Activated CD4-positive, alpha-beta T cell treated with anti-CD3 and anti-CD28 coated beads, Interleukin-2, amount 10 ng/mL, durations not matched to agents 24 days and 14 days (primary cell): ENCODE measurements at regions not wholly inside any gene's neighbourhood (a gene's known extent, or its start where the extent isn't known, plus 50 kb on each side); places are given as distances from the start of the nearest gene placed in this dataset.
A peak's percentile ranks its signal among the peaks of the same experiment; 100 is the strongest.

ENCODE experiments used
- DNase-seq: peaks from one replicate; pipeline ENCODE4 v3.0.0; 2022
- H3K27ac Mint-ChIP-seq: one replicate; pipeline ENCODE4 v1.8.0; 2022; ENCODE audit warnings: mild to moderate bottlenecking, mixed read lengths
- H3K27me3 Mint-ChIP-seq: one replicate; pipeline ENCODE4 v1.8.0; 2022; ENCODE audit warnings: mixed read lengths
- H3K36me3 Mint-ChIP-seq: one replicate; pipeline ENCODE4 v1.8.0; 2022; ENCODE audit warnings: low read depth, mild to moderate bottlenecking, mixed read lengths
- H3K4me1 Mint-ChIP-seq: one replicate; pipeline ENCODE4 v1.8.0; 2021; ENCODE audit warnings: mixed read lengths
- H3K4me3 Mint-ChIP-seq: one replicate; pipeline ENCODE4 v1.8.0; 2022; ENCODE audit warnings: mild to moderate bottlenecking, moderate library complexity, mixed read lengths
- H3K9me3 Mint-ChIP-seq: one replicate; pipeline ENCODE4 v1.8.0; 2021; ENCODE audit warnings: mixed read lengths
- intact Hi-C: fragments of 100-400 bp; cut with micrococcal nuclease; formaldehyde crosslinking; loops from one replicate; pipeline ENCODE4 v1.15.1; 2023

DNA sequence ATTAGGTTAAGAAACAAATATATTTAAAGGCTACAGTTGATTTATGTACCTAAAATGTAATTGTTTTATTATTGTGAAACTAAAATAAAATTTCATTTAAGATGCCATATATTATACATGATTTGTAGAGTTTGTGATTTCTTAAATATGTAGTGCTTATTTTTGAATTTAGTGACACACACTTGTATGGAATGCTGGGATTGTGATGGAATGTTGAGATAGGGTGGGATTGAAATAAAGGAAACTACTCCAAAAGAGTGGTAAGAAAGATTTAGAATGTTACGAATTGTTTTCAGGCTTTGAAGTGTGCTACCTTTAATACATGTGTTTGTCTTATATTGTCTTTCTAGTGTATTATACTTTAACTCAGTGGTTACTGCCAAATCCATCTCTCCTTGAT is 330.3 kb upstream of the PITX2 start:
- no peak for DNase-seq
- H3K4me3 Mint-ChIP-seq, result no peak overlapping the region
- H3K27me3 Mint-ChIP-seq, result no peaks in the 10 kb centered on the region
- H3K9me3 Mint-ChIP-seq, result no peaks in the 10 kb centered on the region
- H3K36me3 Mint-ChIP-seq, result no peaks in the 10 kb centered on the region
- intact Hi-C loops, result no loop called here
- no peak overlapping the region for H3K27ac Mint-ChIP-seq
- H3K4me1 Mint-ChIP-seq, result no peaks in the 10 kb centered on the region

- Mint-ChIP-seq H3K9me3 (no peaks in the 10 kb centered on the region), H3K36me3 (no peaks in the 10 kb centered on the region), H3K27ac (no peak overlapping the region), H3K27me3 (no peaks in the 10 kb centered on the region), H3K4me3 (no peak overlapping the region), H3K4me1 (no peaks in the 10 kb centered on the region)
- intact Hi-C loops, result no loop called here
- DNase-seq, result no peak
These were observed 331.0 kb upstream of the PITX2 start for GRCh38 chr4:110953898-110954297.

DNA sequence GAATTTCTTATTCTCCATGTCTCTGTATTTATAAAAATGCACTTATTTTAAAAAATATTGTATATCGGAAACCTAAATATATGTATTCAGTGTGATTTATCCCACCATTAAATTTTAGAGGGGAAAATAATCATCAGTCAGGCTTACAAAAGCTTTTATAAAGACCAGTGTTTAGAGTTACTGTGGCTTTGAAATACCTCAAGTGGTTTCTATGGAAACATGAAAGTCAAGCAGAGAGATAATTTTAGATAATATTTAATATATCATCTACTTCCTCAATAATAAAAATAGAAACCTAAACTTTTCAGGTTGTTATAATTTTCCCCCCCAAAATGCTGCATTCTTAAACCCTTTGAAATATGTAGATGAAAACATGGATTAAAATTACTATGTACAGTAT is 332.9 kb upstream of the PITX2 start:
- intact Hi-C loops, result no loop called here

DNA sequence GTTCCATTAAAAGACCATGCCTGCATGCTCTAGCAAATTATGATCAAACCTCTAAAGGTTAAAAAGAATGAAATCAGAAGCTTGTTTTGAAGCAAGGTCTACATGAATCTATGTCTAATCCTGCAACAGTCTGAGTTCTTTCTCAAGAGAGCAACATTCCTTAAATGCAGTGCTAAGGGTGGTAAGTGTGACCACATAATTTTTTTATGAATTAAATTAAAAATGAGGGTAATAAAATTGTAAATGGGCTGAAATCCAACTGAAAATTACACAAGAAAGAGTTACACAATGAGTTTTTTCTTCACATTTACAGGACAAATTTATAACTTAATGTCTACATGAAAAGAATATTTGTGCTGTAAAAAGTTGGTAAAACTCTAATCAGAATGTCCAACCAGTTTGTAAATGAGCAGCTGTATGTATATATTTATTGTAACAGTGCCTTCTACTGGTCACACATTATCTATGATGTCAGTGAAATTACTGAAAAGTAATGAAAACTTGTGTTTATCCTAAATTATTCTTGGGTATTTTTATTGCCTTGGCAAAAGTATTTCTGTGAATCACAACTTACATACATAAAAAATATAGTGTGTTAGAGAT is 336.3 kb upstream of the PITX2 start:
- Mint-ChIP-seq H3K9me3 (no peaks in the 10 kb centered on the region), H3K27ac (no peak overlapping the region), H3K4me1 (no peaks in the 10 kb centered on the region), H3K27me3 (no peaks in the 10 kb centered on the region), H3K36me3 (no peaks in the 10 kb centered on the region), H3K4me3 (no peak overlapping the region)
- no peak for DNase-seq
- intact Hi-C loops, result no loop called here

More for the DNA sequence above, 332.9 kb upstream of the PITX2 start:
- H3K27ac Mint-ChIP-seq, result no peak overlapping the region
- no peaks in the 10 kb centered on the region for H3K36me3 Mint-ChIP-seq
- no peaks in the 10 kb centered on the region for H3K4me1 Mint-ChIP-seq
- DNase-seq, result no peak
- H3K9me3 Mint-ChIP-seq, result no peaks in the 10 kb centered on the region
- H3K27me3 Mint-ChIP-seq, result no peaks in the 10 kb centered on the region
- H3K4me3 Mint-ChIP-seq, result no peak overlapping the region

- Mint-ChIP-seq H3K27ac (no peak overlapping the region), H3K4me1 (no peaks in the 10 kb centered on the region), H3K4me3 (no peak overlapping the region), H3K36me3 (no peaks in the 10 kb centered on the region), H3K9me3 (no peaks in the 10 kb centered on the region), H3K27me3 (no peaks in the 10 kb centered on the region)
- DNase-seq, result no peak
- intact Hi-C loops, result no loop called here
These were observed 338.2 kb upstream of the PITX2 start for GRCh38 chr4:110961066-110961465.

DNA sequence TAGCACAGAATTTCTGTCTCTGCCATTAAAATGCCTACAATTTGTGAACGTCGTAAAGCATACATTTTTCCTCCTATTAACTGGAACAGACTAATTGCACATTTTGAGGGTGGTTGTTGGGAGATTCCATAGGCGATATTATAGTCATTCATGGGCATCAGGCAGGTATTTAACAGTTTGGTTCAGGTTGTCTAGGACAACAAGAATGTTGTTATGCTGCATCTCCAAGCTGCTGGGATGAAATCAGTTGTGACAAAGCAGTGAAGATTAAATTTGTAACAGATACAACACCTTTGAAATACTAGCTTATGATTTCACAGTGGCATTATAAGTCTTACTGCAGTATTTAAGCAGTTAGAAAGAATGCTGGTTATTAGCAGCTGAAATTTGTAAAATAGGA is 339.7 kb upstream of the PITX2 start:
- Mint-ChIP-seq H3K27ac (no peak overlapping the region), H3K4me3 (no peak overlapping the region), H3K9me3 (no peaks in the 10 kb centered on the region), H3K4me1 (no peaks in the 10 kb centered on the region), H3K27me3 (no peaks in the 10 kb centered on the region), H3K36me3 (no peaks in the 10 kb centered on the region)
- intact Hi-C loops, result no loop called here
- DNase-seq, result no peak

DNA sequence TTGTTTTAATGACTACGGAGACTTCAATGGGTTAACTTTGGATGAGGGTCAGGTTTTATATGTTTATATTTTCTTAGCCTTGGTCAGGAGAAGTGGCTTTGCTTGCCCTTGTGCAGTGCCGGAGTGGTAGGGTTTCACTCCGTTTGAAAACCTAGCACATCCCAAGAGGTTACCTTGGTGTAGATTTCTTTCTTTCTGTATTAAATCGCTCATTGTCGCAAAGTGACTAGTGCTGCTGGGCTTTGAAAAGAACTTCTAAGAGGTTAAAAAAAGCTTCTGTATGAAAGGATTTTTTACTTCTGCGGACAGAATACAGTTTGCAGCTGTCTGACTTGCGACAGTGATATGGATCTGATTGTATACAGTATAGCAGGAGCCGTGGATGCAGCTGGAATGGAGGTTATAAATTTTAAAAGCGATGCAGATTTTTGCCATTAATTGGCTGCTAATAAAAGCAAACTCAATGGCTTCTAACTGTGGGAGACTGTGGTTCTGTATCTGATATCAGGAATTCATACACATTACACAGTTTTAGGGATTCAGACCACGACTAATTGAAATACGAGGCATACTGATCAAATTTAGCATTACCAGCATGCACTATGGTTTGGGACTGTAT is 340.9 kb upstream of the PITX2 start:
- Mint-ChIP-seq H3K4me1 (no peaks in the 10 kb centered on the region), H3K36me3 (no peaks in the 10 kb centered on the region), H3K27ac (no peak overlapping the region), H3K4me3 (no peak overlapping the region), H3K9me3 (no peaks in the 10 kb centered on the region), H3K27me3 (no peaks in the 10 kb centered on the region)
- intact Hi-C loops, result no loop called here
- no peak for DNase-seq

GRCh38 chr4:110967936-110968335 is 345.1 kb upstream of the PITX2 start:
- intact Hi-C loops, result no loop called here
- H3K27me3 Mint-ChIP-seq, result no peaks in the 10 kb centered on the region

GRCh38 chr4:110970642-110971041 is 347.8 kb upstream of the PITX2 start:
- no peak overlapping the region for H3K4me3 Mint-ChIP-seq
- DNase-seq, result peak; percentile 57
- intact Hi-C loops, result no loop called here
- no peaks in the 10 kb centered on the region for H3K9me3 Mint-ChIP-seq
- no peak overlapping the region for H3K27ac Mint-ChIP-seq
- no peaks in the 10 kb centered on the region for H3K27me3 Mint-ChIP-seq
- H3K4me1 Mint-ChIP-seq, result no peaks in the 10 kb centered on the region
- no peaks in the 10 kb centered on the region for H3K36me3 Mint-ChIP-seq

More at GRCh38 chr4:110967936-110968335, 345.1 kb upstream of the PITX2 start:
- Mint-ChIP-seq H3K4me1 (no peaks in the 10 kb centered on the region), H3K27ac (no peak overlapping the region), H3K4me3 (no peak overlapping the region), H3K9me3 (no peaks in the 10 kb centered on the region), H3K36me3 (no peaks in the 10 kb centered on the region)
- no peak for DNase-seq

DNA sequence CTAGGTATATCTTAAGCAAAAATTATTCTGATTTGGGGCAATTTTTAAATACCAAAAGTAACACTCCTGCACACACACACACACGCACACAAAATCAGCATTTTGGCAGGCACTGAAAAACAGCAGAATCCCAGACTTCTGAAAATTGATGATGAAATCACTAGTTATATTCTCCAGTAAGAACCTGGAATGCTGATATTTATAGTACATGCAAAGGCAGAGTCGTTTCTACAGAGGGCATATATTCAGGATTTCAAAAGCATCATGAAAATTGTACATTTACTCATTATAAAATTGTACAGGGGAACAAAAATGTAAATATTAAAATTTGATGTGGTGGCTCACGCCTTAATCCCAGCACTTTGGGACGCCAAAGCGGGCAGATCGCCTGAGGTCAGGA is 352.5 kb upstream of the PITX2 start:
- no peaks in the 10 kb centered on the region for H3K27me3 Mint-ChIP-seq
- no peaks in the 10 kb centered on the region for H3K4me1 Mint-ChIP-seq
- no peak for DNase-seq
- intact Hi-C loops, result no loop called here
- no peak overlapping the region for H3K27ac Mint-ChIP-seq
- no peak overlapping the region for H3K4me3 Mint-ChIP-seq
- H3K9me3 Mint-ChIP-seq, result no peaks in the 10 kb centered on the region
- H3K36me3 Mint-ChIP-seq, result no peaks in the 10 kb centered on the region

GRCh38 chr4:110977554-110977953 is 354.7 kb upstream of the PITX2 start:
- intact Hi-C loops, result no loop called here
- Mint-ChIP-seq H3K4me1 (no peaks in the 10 kb centered on the region), H3K4me3 (no peak overlapping the region), H3K36me3 (no peaks in the 10 kb centered on the region), H3K27me3 (no peaks in the 10 kb centered on the region), H3K27ac (no peak overlapping the region), H3K9me3 (no peaks in the 10 kb centered on the region)
- DNase-seq, result no peak

DNA sequence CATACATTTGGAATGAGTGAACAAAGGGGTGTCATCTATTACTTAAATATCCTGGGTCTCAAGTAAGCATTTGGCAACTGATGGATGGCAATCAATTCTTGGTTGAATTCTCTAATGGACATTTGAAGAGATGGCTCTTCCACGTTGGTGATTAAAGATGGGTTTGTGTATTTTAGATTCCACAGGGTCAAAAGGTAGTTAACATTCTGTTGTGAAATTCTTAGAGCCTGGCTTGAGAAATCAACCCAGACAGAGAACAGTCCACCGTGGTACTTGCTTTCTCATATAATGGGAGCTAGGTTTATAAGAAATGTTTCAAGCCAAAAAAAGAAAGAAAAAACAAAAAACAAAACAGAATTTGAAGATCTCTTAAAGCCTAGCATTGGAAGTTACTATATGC is 355.9 kb upstream of the PITX2 start:
- Mint-ChIP-seq H3K4me1 (no peaks in the 10 kb centered on the region), H3K9me3 (no peaks in the 10 kb centered on the region), H3K36me3 (no peaks in the 10 kb centered on the region), H3K27me3 (no peaks in the 10 kb centered on the region), H3K4me3 (no peak overlapping the region), H3K27ac (no peak overlapping the region)
- no peak for DNase-seq
- intact Hi-C loops, result no loop called here

DNA sequence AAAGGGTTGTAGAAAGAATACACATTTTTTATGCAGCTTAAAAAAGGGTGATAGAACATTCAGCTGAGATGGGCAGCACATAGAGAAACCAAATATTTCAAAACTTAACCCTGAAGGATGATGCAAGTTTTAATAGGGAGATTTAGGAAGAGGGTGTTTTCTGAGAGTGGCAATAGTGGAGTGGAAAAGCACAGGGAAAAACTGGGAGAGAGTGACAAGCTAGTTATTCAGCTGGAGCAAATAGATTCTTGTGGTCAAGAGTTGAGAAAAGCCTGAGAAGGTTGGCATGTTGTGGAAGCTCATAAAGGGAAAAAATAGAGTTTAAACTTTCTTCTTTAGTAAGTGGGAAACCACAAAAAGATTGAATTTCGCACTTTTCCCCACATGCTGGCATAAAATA is 359.6 kb upstream of the PITX2 start:
- intact Hi-C loops, result no loop called here
- H3K27me3 Mint-ChIP-seq, result no peaks in the 10 kb centered on the region
- H3K27ac Mint-ChIP-seq, result no peak overlapping the region
- H3K36me3 Mint-ChIP-seq, result no peaks in the 10 kb centered on the region
- no peak overlapping the region for H3K4me3 Mint-ChIP-seq
- H3K4me1 Mint-ChIP-seq, result no peaks in the 10 kb centered on the region
- no peak for DNase-seq
- H3K9me3 Mint-ChIP-seq, result no peaks in the 10 kb centered on the region

DNA sequence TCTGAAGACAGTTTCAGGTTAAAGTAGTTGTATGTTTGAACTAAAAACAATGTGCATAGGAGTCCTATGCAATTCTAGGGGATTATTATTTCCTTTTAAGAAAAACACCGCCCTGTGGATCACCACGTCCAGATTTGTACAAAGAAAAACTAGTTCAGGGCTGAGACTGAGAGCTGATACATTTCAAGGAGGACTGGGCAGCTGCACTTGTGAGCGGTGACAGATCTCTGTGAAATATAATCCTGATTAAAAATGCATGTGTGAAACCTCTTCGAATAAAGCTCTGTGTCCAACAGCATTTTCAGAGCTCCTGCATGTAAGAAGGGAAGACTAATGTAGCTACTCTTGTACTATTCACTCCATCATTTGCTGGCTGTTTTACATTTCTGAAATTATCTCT is 365.8 kb upstream of the PITX2 start:
- Mint-ChIP-seq H3K36me3 (no peaks in the 10 kb centered on the region), H3K9me3 (no peaks in the 10 kb centered on the region), H3K27me3 (no peaks in the 10 kb centered on the region), H3K27ac (no peak overlapping the region), H3K4me1 (no peaks in the 10 kb centered on the region), H3K4me3 (no peak overlapping the region)
- no peak for DNase-seq
- intact Hi-C loops, result no loop called here

DNA sequence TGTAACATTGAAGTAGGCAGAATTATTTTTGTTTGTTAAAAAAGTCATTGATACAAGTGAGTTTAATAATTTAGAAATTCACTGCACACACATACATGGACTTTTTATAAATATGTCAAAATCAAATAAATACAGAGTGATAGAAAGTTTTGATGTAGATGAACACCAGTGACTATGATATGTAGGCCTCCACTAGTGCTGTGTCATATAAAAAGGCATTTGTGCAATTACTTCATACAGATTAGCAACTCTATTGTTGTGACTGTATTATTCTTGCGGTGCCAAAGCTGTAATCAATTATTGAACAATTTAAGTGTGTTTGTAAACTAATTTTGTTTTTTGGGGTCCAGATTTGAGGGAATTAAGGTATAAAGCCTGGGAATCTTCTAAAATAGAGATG is 366.2 kb upstream of the PITX2 start:
- DNase-seq, result no peak
- no peaks in the 10 kb centered on the region for H3K36me3 Mint-ChIP-seq
- no peaks in the 10 kb centered on the region for H3K4me1 Mint-ChIP-seq
- no peaks in the 10 kb centered on the region for H3K9me3 Mint-ChIP-seq
- H3K27ac Mint-ChIP-seq, result no peak overlapping the region
- H3K27me3 Mint-ChIP-seq, result no peaks in the 10 kb centered on the region
- no peak overlapping the region for H3K4me3 Mint-ChIP-seq
- intact Hi-C loops, result no loop called here
